Fibroblast of lung (primary cell): ENCODE measurements at regions not wholly inside any gene's neighbourhood (a gene's known extent, or its start where the extent isn't known, plus 50 kb on each side); places are given as distances from the start of the nearest gene placed in this dataset.

Experiments used
- DNase-seq, 2 donors: peaks; one replicate each; pipeline versions ENCODE4 v3.0.0 to v3.0.0-alpha.2; 2010; ENCODE audit warnings: low read depth in 2 of 2
- H2AFZ ChIP-seq: 2 replicates; pipeline ENCODE4 v1.5.1; 2012; ENCODE audit warnings: low read length, control low read depth, inconsistent platforms
- H3K27ac ChIP-seq: 2 replicates; pipeline ENCODE4 v1.5.1; 2011; ENCODE audit warnings: low read length, control low read depth; ENCODE audit not compliant: insufficient read depth
- H3K27me3 ChIP-seq: 2 replicates; pipeline ENCODE4 v1.5.1; 2011; ENCODE audit warnings: mild to moderate bottlenecking, low read length; ENCODE audit not compliant: control insufficient read depth, insufficient read depth
- H3K36me3 ChIP-seq: 2 replicates; pipeline ENCODE4 v1.5.1; 2011; ENCODE audit warnings: low read length; ENCODE audit not compliant: control insufficient read depth, insufficient read depth
- H3K4me1 ChIP-seq: 2 replicates; pipeline ENCODE4 v1.5.1; 2011; ENCODE audit warnings: low read length; ENCODE audit not compliant: control insufficient read depth, insufficient read depth; ENCODE audit errors: extremely low read depth
- H3K4me2 ChIP-seq: 2 replicates; pipeline ENCODE4 v1.5.1; 2011; ENCODE audit warnings: low read length, control low read depth; ENCODE audit not compliant: insufficient read depth; ENCODE audit errors: extremely low read depth
- H3K4me3 ChIP-seq, 4 experiments: fragments of 200-600 bp in 1 of 4; sonication (generic) in 1 of 4; replicated peaks in 1 of 4; 2 replicates each; pipeline ENCODE4 v1.5.1; 2011 to 2016; ENCODE audit warnings: low read length in 4 of 4, low read depth in 3 of 4, mild to moderate bottlenecking in 3 of 4, control low read depth in 2 of 4, inconsistent platforms in 1 of 4, mixed read lengths in 1 of 4; ENCODE audit not compliant: insufficient read depth in 1 of 4; ENCODE audit errors: control extremely low read depth in 1 of 4
- H3K79me2 ChIP-seq: 2 replicates; pipeline ENCODE4 v1.5.1; 2012; ENCODE audit warnings: mild to moderate bottlenecking, low read length, inconsistent platforms; ENCODE audit not compliant: control insufficient read depth, insufficient read depth
- H3K9ac ChIP-seq: 2 replicates; pipeline ENCODE4 v1.5.1; 2011; ENCODE audit warnings: mild to moderate bottlenecking, low read length, control low read depth; ENCODE audit not compliant: insufficient read depth
- H3K9me3 ChIP-seq: 2 replicates; pipeline ENCODE4 v1.5.1; 2012; ENCODE audit warnings: low read depth, low read length; ENCODE audit not compliant: control insufficient read depth, insufficient read depth
- H4K20me1 ChIP-seq: 2 replicates; pipeline ENCODE4 v1.5.1; 2011; ENCODE audit warnings: low read length; ENCODE audit not compliant: control insufficient read depth, insufficient read depth; ENCODE audit errors: extremely low read depth
- CTCF ChIP-seq, 2 donors: IDR thresholded peaks in 1 of 2; conservative IDR thresholded peaks in 1 of 2; 1 replicate in 1 of 2; 2 replicates in 1 of 2; pipeline ENCODE4 v1.5.1; 2011 to 2012; ENCODE audit warnings: low read length in 2 of 2, control low read depth in 1 of 2, inconsistent platforms in 1 of 2, low read depth in 1 of 2, mild to moderate bottlenecking in 1 of 2
- EZH2 ChIP-seq: IDR thresholded peaks from 2 replicates; pipeline ENCODE4 v1.5.1; 2012; ENCODE audit warnings: low read length, control low read depth, mild to moderate bottlenecking; ENCODE audit errors: missing control alignments

- Histone ChIP-seq H3K27me3 (no peaks in the 10 kb centered on the region), H3K27ac (no peak overlapping the region), H3K9ac (no peak overlapping the region), H3K79me2 (no peaks in the 10 kb centered on the region), H4K20me1 (no peaks in the 10 kb centered on the region), H2AFZ (no peak overlapping the region), H3K4me2 (no peak overlapping the region), H3K4me3 (no peak overlapping the region), H3K4me1 (peaks cover 17% of the 10 kb centered on the region), H3K36me3 (no peaks in the 10 kb centered on the region), H3K9me3 (no peaks in the 10 kb centered on the region)
- DNase-seq: no peak
- no peak for TF ChIP-seq EZH2
- TF ChIP-seq CTCF (conservative IDR thresholded peaks at IDR 0.05 in 1 of 2, IDR thresholded peaks at IDR 0.05 in 1 of 2; ENCODE audit: low read depth in 1 of 2, low read length in 2 of 2): no peak
Observed at GRCh38 chr10:10788761-10789160, 228.9 kb upstream of the CELF2 start.

- no peaks in the 10 kb centered on the region for H3K27me3 ChIP-seq
- peaks cover 11% of the 10 kb centered on the region for H3K4me1 ChIP-seq
- no peak overlapping the region for H3K9ac ChIP-seq
- H3K36me3 ChIP-seq: no peaks in the 10 kb centered on the region
- no peaks in the 10 kb centered on the region for H4K20me1 ChIP-seq
- H2AFZ ChIP-seq: no peak overlapping the region
- H3K4me2 ChIP-seq: no peak overlapping the region
- TF ChIP-seq CTCF (conservative IDR thresholded peaks at IDR 0.05 in 1 of 2, IDR thresholded peaks at IDR 0.05 in 1 of 2; ENCODE audit: low read depth in 1 of 2, low read length in 2 of 2) (no peak), EZH2 (no peak)
- no peaks in the 10 kb centered on the region for H3K79me2 ChIP-seq
- no peak for DNase-seq
- H3K27ac ChIP-seq: peak overlapping the region; percentile 46
- no peaks in the 10 kb centered on the region for H3K9me3 ChIP-seq
- H3K4me3 ChIP-seq: no peak overlapping the region
Observed at GRCh38 chr10:10791869-10792268, 225.8 kb upstream of the CELF2 start.

GRCh38 chr10:10792681-10793080 is 225.0 kb upstream of the CELF2 start:
- peak; percentile 70 to 96 for DNase-seq
- no peaks in the 10 kb centered on the region for H3K79me2 ChIP-seq
- no peak overlapping the region for H3K4me3 ChIP-seq
- peak overlapping the region; percentile 60 for H3K4me2 ChIP-seq
- peaks cover 15% of the 10 kb centered on the region for H3K4me1 ChIP-seq
- no peaks in the 10 kb centered on the region for H3K9me3 ChIP-seq
- H2AFZ ChIP-seq: no peak overlapping the region
- no peaks in the 10 kb centered on the region for H3K27me3 ChIP-seq
- H3K36me3 ChIP-seq: no peaks in the 10 kb centered on the region
- no peak for TF ChIP-seq EZH2
- TF ChIP-seq CTCF (conservative IDR thresholded peaks at IDR 0.05 in 1 of 2, IDR thresholded peaks at IDR 0.05 in 1 of 2; ENCODE audit: low read depth in 1 of 2, low read length in 2 of 2): no peak
- H3K9ac ChIP-seq: no peak overlapping the region
- H3K27ac ChIP-seq: peak overlapping the region; percentile 46
- H4K20me1 ChIP-seq: no peaks in the 10 kb centered on the region
